GM10248 (cell line): ENCODE measurements at regions not wholly inside any gene's neighbourhood (a gene's known extent, or its start where the extent isn't known, plus 50 kb on each side); places are given as distances from the start of the nearest gene placed in this dataset.
"Not testable (repeated sequence)": the region's sequence is repeated elsewhere in the genome, so short reads cannot be mapped to it uniquely, and the experiment has no call there.

ENCODE experiments used
- CTCF ChIA-PET: fragments of 300-600 bp; sonication (Branson Sonifier 250); formaldehyde crosslinking; extraction: SDS; loops from one replicate; lab custom pipeline; 2021; ENCODE audit warnings: antibody characterized with exemption; lab: Yijun Ruan, JAX
- POLR2A ChIA-PET: fragments of 350-650 bp; sonication (Branson Sonifier 250); formaldehyde crosslinking; extraction: SDS; loops from one replicate; lab custom pipeline; 2020; ENCODE audit warnings: antibody characterized with exemption; lab: Yijun Ruan, JAX
- DNase-seq: peaks from one replicate; pipeline ENCODE4 v3.0.0; 2012; ENCODE audit errors: extremely low spot score
- TF ChIP-seq, protein P1 (sequence below): IDR thresholded peaks from 2 replicates; pipeline ENCODE4 v1.5.1; 2012; ENCODE audit warnings: mild to moderate bottlenecking, low read depth; ENCODE audit errors: extremely low read depth, missing control alignments, control extremely low read depth

DNA sequence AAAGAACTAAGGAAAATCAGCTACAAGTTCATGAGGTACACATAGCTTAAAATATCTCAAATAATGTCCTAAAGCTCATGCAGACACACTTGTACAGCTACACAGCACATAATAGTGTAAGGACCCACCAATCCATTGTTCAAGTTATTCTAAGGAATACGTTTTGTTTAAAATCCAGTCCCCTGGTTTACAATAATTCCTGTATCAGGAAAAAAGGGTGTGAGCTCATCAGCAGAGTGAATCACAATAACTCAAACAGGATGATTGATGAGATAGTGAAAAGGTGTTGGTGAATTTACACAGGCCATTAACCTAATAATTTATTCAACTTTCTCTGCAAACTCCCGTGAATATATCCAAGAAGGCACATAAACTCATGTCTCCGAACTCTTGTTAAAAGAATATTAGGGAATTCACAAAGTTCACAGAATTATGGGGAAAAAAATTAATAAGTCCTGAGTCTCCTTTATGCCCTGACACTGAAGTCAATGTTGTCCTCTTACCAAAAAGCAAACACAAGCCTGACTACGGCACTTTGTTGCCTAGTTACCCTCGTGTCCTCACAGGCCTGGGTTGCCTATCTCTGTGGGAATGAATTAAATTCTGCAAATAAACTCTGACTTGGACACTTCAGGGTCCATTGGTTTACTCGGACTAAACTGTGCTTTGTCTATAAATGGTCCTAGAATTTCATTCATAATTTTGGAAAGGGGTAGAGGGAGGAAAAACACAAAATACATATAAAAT lies 142.8 kb upstream of the PDE4D start:
- ChIA-PET POLR2A (no interaction called here), CTCF (no interaction called here)
- DNase-seq: no peak
- TF ChIP-seq, protein P1, sequence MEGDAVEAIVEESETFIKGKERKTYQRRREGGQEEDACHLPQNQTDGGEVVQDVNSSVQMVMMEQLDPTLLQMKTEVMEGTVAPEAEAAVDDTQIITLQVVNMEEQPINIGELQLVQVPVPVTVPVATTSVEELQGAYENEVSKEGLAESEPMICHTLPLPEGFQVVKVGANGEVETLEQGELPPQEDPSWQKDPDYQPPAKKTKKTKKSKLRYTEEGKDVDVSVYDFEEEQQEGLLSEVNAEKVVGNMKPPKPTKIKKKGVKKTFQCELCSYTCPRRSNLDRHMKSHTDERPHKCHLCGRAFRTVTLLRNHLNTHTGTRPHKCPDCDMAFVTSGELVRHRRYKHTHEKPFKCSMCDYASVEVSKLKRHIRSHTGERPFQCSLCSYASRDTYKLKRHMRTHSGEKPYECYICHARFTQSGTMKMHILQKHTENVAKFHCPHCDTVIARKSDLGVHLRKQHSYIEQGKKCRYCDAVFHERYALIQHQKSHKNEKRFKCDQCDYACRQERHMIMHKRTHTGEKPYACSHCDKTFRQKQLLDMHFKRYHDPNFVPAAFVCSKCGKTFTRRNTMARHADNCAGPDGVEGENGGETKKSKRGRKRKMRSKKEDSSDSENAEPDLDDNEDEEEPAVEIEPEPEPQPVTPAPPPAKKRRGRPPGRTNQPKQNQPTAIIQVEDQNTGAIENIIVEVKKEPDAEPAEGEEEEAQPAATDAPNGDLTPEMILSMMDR: no peak

DNA sequence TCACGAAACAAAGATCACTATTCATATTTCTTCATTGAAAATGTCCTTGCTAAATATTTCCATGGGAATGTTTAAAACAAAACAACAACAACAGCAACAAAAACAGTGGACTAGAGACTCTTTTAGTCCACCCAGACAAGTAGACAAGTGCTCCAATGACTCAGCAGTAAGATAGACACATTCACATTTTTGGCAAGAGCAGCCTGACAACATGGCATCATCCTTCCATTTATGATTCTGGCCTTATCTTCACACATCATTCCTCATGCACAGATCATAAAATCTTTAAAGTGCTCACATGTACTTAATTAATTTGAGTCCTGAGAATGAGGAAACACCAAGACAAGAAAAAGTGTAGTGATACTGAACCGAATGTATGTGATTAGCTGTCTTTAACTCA lies 132.6 kb upstream of the PDE4D start:
- ChIA-PET POLR2A (no interaction called here), CTCF (no interaction called here)
- TF ChIP-seq, protein P1: no peak
- no peak for DNase-seq

- ChIA-PET CTCF (no interaction called here), POLR2A (no interaction called here)
- TF ChIP-seq, protein P1: no peak
- DNase-seq: no peak
Observed at GRCh38 chr5:60024104-60024503, 130.6 kb upstream of the PDE4D start.

GRCh38 chr5:60023255-60023654 lies 129.7 kb upstream of the PDE4D start:
- ChIA-PET CTCF (no interaction called here), POLR2A (no interaction called here)
- TF ChIP-seq, protein P1: no peak
- no peak for DNase-seq

GRCh38 chr5:60020457-60020856 lies 126.9 kb upstream of the PDE4D start:
- CTCF ChIA-PET: interaction anchor here (1.9 kb wide), 1 partner anchor 12 kb away, joined by 4 read pairs; no protein-coding TSS in a partner anchor
- TF ChIP-seq, protein P1: no peak
- POLR2A ChIA-PET: no interaction called here
- DNase-seq: no peak

DNA sequence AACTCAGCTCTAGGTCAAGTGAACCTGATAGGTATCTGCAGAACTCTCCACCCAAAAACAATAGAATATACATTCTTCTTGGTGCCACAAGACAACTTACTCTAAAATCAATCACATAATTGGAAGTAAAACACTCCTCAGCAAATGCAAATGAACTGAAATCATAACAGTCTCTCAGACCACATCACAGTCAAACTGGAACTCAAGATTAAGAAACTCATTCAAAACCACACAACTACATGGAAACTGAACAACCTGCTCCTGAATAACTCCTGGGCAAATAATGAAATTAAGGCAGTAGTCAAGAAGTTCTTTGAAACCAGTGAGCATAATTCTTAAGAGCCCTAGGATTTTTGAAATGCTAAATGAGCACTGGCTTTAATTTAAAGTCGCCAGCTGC lies 125.4 kb upstream of the PDE4D start:
- POLR2A ChIA-PET: not testable (repeated sequence)
- CTCF ChIA-PET: interaction anchor here (1.1 kb wide), 1 partner anchor 9 kb away, joined by 3 read pairs; no protein-coding TSS in a partner anchor

GRCh38 chr5:60018091-60018490 lies 124.6 kb upstream of the PDE4D start:
- ChIA-PET POLR2A (no interaction called here), CTCF (interaction anchor here (1.1 kb wide), 1 partner anchor 8 kb away, joined by 3 read pairs; no protein-coding TSS in a partner anchor)
- TF ChIP-seq, protein P1: no peak
- no peak for DNase-seq

More for the DNA sequence above, 125.4 kb upstream of the PDE4D start:
- DNase-seq: not testable (repeated sequence)
